ENCODE measurements at regions not wholly inside any gene's neighbourhood (a gene's known extent, or its start where the extent isn't known, plus 50 kb on each side); places are given as distances from the start of the nearest gene placed in this dataset.

GRCh38 chr10:3622845-3623621 is 162.0 kb downstream of the KLF6 start:
- no peak for TF ChIP-seq POLR2A (IDR thresholded peaks at IDR 0.05)
- no peak for TF ChIP-seq EP300 (IDR thresholded peaks at IDR 0.05)
- no peak for TF ChIP-seq CTCF (IDR thresholded peaks at IDR 0.05)
- peaks cover 0 to 26% (median 4%) of the 10 kb centered on the region in 4 donors for H3K4me1 ChIP-seq
- H3K27me3 ChIP-seq: no peaks in the 10 kb centered on the region
- H3K27ac ChIP-seq: peak overlapping the region; percentile 22 to 79 (median 62)
- no peak overlapping the region for H3K4me3 ChIP-seq
- peaks cover 0 to 11% (median 0%) of the 10 kb centered on the region in 4 donors for H3K9me3 ChIP-seq
- WGBS, 2 donors: 63 to 66% methylated on average over 3 of the region's 3 CpGs
- no peaks in the 10 kb centered on the region for H3K36me3 ChIP-seq
- no peak for DNase-seq (ENCODE audit: low spot score in 2 of 2)

GRCh38 chr10:3622427-3622826 is 162.6 kb downstream of the KLF6 start:
- Histone ChIP-seq H3K27ac (peak overlapping the region in 2 of 4 donors; percentile 74 to 79), H3K36me3 (no peaks in the 10 kb centered on the region), H3K4me3 (no peak overlapping the region), H3K9me3 (peaks cover 0 to 11% (median 0%) of the 10 kb centered on the region in 4 donors), H3K4me1 (peaks cover 0 to 26% (median 4%) of the 10 kb centered on the region in 4 donors), H3K27me3 (no peaks in the 10 kb centered on the region)
- TF ChIP-seq EP300 (IDR thresholded peaks at IDR 0.05): no peak
- no peak for TF ChIP-seq POLR2A (IDR thresholded peaks at IDR 0.05)
- no peak for TF ChIP-seq CTCF (IDR thresholded peaks at IDR 0.05)
- WGBS, 2 donors: 88 to 93% methylated on average over 2 of the region's 2 CpGs
- DNase-seq (ENCODE audit: low spot score in 2 of 2): no peak

GRCh38 chr10:3620818-3621217 is 164.2 kb downstream of the KLF6 start:
- H3K36me3 ChIP-seq: no peaks in the 10 kb centered on the region
- peaks cover 0 to 26% (median 4%) of the 10 kb centered on the region in 4 donors for H3K4me1 ChIP-seq
- H3K27me3 ChIP-seq: no peaks in the 10 kb centered on the region
- H3K27ac ChIP-seq: no peak overlapping the region
- TF ChIP-seq CTCF (IDR thresholded peaks at IDR 0.05) (no peak), EP300 (IDR thresholded peaks at IDR 0.05) (no peak)
- no peak for DNase-seq (ENCODE audit: low spot score in 2 of 2)
- peaks cover 0 to 11% (median 0%) of the 10 kb centered on the region in 4 donors for H3K9me3 ChIP-seq
- WGBS, 2 donors: 89 to 90% methylated on average over 2 of the region's 2 CpGs
- H3K4me3 ChIP-seq: no peak overlapping the region

GRCh38 chr10:3619241-3619640 is 165.8 kb downstream of the KLF6 start:
- TF ChIP-seq POLR2A (IDR thresholded peaks at IDR 0.05): no peak
- TF ChIP-seq EP300 (IDR thresholded peaks at IDR 0.05): no peak
- no peak for TF ChIP-seq CTCF (IDR thresholded peaks at IDR 0.05)
- no peak overlapping the region for H3K27ac ChIP-seq

GRCh38 chr10:3616880-3617279 is 168.1 kb downstream of the KLF6 start:
- TF ChIP-seq POLR2A (IDR thresholded peaks at IDR 0.05) (no peak), EP300 (IDR thresholded peaks at IDR 0.05) (no peak), CTCF (IDR thresholded peaks at IDR 0.05) (no peak)
- Histone ChIP-seq H3K27me3 (no peaks in the 10 kb centered on the region), H3K4me3 (no peak overlapping the region), H3K36me3 (no peaks in the 10 kb centered on the region), H3K9me3 (peaks cover 0 to 18% (median 0%) of the 10 kb centered on the region in 4 donors), H3K27ac (no peak overlapping the region), H3K4me1 (no peaks in the 10 kb centered on the region)
- no peak for DNase-seq (ENCODE audit: low spot score in 2 of 2)

More at GRCh38 chr10:3619241-3619640, 165.8 kb downstream of the KLF6 start:
- no peak for DNase-seq (ENCODE audit: low spot score in 2 of 2)
- 78 to 83% methylated on average over 2 of the region's 2 CpGs for WGBS, 2 donors
- Histone ChIP-seq H3K4me3 (no peak overlapping the region), H3K9me3 (peaks cover 0 to 11% (median 0%) of the 10 kb centered on the region in 4 donors), H3K27me3 (no peaks in the 10 kb centered on the region), H3K4me1 (peaks cover 0 to 11% (median 2%) of the 10 kb centered on the region in 4 donors), H3K36me3 (no peaks in the 10 kb centered on the region)
